GM21360 (cell line): ENCODE measurements at regions not wholly inside any gene's neighbourhood (a gene's known extent, or its start where the extent isn't known, plus 50 kb on each side); places are given as distances from the start of the nearest gene placed in this dataset.
"Not testable (repeated sequence)": the region's sequence is repeated elsewhere in the genome, so short reads cannot be mapped to it uniquely, and the experiment has no call there.

Source experiments
- ATAC-seq: cut with Tn5 transposase; IDR thresholded peaks from one replicate; pipeline ENCODE4 v1.9.1; 2021; ENCODE audit warnings: mild to moderate bottlenecking, moderate library complexity; ENCODE audit not compliant: unreplicated experiment

- peak; percentile 70 for ATAC-seq
Observed at GRCh38 chr17:71849783-71850768, 270.7 kb upstream of the SOX9 start.

GRCh38 chr17:71850812-71851211 is 270.0 kb upstream of the SOX9 start:
- no peak for ATAC-seq

GRCh38 chr17:71855010-71855409 is 265.8 kb upstream of the SOX9 start:
- ATAC-seq, result no peak

- ATAC-seq, result no peak
Observed at GRCh38 chr17:71864755-71865154, 256.1 kb upstream of the SOX9 start.

GRCh38 chr17:71866095-71866494 is 254.7 kb upstream of the SOX9 start:
- ATAC-seq, result no peak

GRCh38 chr17:71869293-71869692 is 251.5 kb upstream of the SOX9 start:
- no peak for ATAC-seq

- ATAC-seq, result no peak
Observed at GRCh38 chr17:71869841-71870545, 250.8 kb upstream of the SOX9 start.

GRCh38 chr17:71870546-71870862 is 250.3 kb upstream of the SOX9 start:
- no peak for ATAC-seq

- no peak for ATAC-seq
Observed at GRCh38 chr17:71872843-71873485, 247.9 kb upstream of the SOX9 start.

GRCh38 chr17:71874773-71875172 is 246.0 kb upstream of the SOX9 start:
- ATAC-seq, result not testable (repeated sequence)

GRCh38 chr17:71878271-71878670 is 242.5 kb upstream of the SOX9 start:
- ATAC-seq, result no peak

- ATAC-seq, result no peak
Observed at GRCh38 chr17:71878998-71879397, 241.8 kb upstream of the SOX9 start.

GRCh38 chr17:71881041-71881440 is 239.8 kb upstream of the SOX9 start:
- no peak for ATAC-seq

GRCh38 chr17:71881581-71881980 is 239.2 kb upstream of the SOX9 start:
- ATAC-seq, result no peak

- no peak for ATAC-seq
Observed at GRCh38 chr17:71883258-71883657, 237.6 kb upstream of the SOX9 start.

- no peak for ATAC-seq
Observed at GRCh38 chr17:71883845-71884244, 237.0 kb upstream of the SOX9 start.

- ATAC-seq, result peak; percentile 43
Observed at GRCh38 chr17:71885662-71886061, 235.2 kb upstream of the SOX9 start.

GRCh38 chr17:71899317-71899716 is 221.5 kb upstream of the SOX9 start:
- ATAC-seq, result no peak

- no peak for ATAC-seq
Observed at GRCh38 chr17:71900621-71901229, 220.1 kb upstream of the SOX9 start.

GRCh38 chr17:71902894-71903506 is 217.8 kb upstream of the SOX9 start:
- no peak for ATAC-seq
